ENCODE measurements at regions not wholly inside any gene's neighbourhood (a gene's known extent, or its start where the extent isn't known, plus 50 kb on each side); places are given as distances from the start of the nearest gene placed in this dataset.

DNA sequence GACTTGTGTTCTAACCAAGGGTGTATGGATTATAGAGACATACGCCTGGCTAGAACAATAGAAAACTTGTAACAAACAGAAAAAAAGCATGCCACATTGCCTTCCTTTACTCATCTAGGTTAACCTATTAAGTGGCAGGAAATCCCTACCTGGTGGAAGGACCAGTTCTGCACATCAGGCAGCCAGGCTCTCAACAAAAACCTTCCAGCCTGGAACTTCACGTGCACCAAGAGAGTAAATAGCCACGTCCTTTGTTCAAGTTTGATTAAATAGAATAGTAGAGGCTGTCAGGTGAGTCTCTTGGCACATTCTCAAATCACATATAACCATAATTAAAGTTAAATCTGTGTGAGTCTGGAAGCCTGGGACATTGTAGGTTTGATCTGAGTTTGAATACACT lies 85.0 kb upstream of the DPH6 start:
- TF ChIP-seq, protein P1, sequence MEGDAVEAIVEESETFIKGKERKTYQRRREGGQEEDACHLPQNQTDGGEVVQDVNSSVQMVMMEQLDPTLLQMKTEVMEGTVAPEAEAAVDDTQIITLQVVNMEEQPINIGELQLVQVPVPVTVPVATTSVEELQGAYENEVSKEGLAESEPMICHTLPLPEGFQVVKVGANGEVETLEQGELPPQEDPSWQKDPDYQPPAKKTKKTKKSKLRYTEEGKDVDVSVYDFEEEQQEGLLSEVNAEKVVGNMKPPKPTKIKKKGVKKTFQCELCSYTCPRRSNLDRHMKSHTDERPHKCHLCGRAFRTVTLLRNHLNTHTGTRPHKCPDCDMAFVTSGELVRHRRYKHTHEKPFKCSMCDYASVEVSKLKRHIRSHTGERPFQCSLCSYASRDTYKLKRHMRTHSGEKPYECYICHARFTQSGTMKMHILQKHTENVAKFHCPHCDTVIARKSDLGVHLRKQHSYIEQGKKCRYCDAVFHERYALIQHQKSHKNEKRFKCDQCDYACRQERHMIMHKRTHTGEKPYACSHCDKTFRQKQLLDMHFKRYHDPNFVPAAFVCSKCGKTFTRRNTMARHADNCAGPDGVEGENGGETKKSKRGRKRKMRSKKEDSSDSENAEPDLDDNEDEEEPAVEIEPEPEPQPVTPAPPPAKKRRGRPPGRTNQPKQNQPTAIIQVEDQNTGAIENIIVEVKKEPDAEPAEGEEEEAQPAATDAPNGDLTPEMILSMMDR (IDR thresholded peaks at IDR 0.05 in 4 of 5, conservative IDR thresholded peaks at IDR 0.05 in 1 of 5), result no peak
- no peak for TF ChIP-seq POLR2A (IDR thresholded peaks at IDR 0.05)
